SK-N-MC (cell line): ENCODE measurements at regions not wholly inside any gene's neighbourhood (a gene's known extent, or its start where the extent isn't known, plus 50 kb on each side); places are given as distances from the start of the nearest gene placed in this dataset.

ENCODE experiments used
- DNase-seq: peaks from one replicate; pipeline ENCODE4 v3.0.0-alpha.2; 2011; ENCODE audit warnings: low read depth, low spot score
- H3K27ac ChIP-seq: fragments of 200-600 bp; sonication (generic); 2 replicates; pipeline ENCODE4 v1.5.1; 2016; ENCODE audit warnings: mixed run types
- H3K36me3 ChIP-seq: fragments of 200-600 bp; sonication (generic); 2 replicates; pipeline ENCODE4 v1.6.1; 2017; ENCODE audit warnings: antibody characterized with exemption, low read length, mixed read lengths; ENCODE audit not compliant: insufficient read depth
- H3K4me3 ChIP-seq: fragments of 200-600 bp; sonication (generic); 2 replicates; pipeline ENCODE4 v1.5.1; 2016
- H3K9ac ChIP-seq: fragments of 200-600 bp; sonication (generic); 2 replicates; pipeline ENCODE4 v1.8.0; 2017; ENCODE audit warnings: mixed run types, mixed read lengths; ENCODE audit not compliant: insufficient read length
- H3K9me3 ChIP-seq: fragments of 200-600 bp; sonication (generic); 2 replicates; pipeline ENCODE4 v1.6.1; 2017; ENCODE audit warnings: low read depth, mild to moderate bottlenecking, antibody characterized with exemption, low read length, moderate library complexity, mixed read lengths
- EZH2 ChIP-seq: fragments of 200-600 bp; sonication (generic); IDR thresholded peaks from one replicate; pipeline ENCODE4 v1.6.1; 2017; ENCODE audit warnings: antibody characterized with exemption
- FOXP2 ChIP-seq: optimal IDR thresholded peaks from 2 replicates; pipeline ENCODE3; 2011; ENCODE audit warnings: mild to moderate bottlenecking, moderate library complexity; ENCODE audit not compliant: insufficient read depth; ENCODE audit errors: extremely low read length, control extremely low read depth
- POLR2AphosphoS5 ChIP-seq: IDR thresholded peaks from 2 replicates; pipeline ENCODE4 v1.6.1; 2012; ENCODE audit warnings: mild to moderate bottlenecking, low read depth, low read length, borderline replicate concordance

GRCh38 chr12:106001837-106002218, 136.9 kb downstream of the NUAK1 start:
- H3K4me3 ChIP-seq, result no peak overlapping the region
- TF ChIP-seq EZH2 (no peak), POLR2AphosphoS5 (no peak), FOXP2 (no peak)
- DNase-seq, result no peak
- no peak overlapping the region for H3K9ac ChIP-seq
- H3K9me3 ChIP-seq, result no peaks in the 10 kb centered on the region
- no peaks in the 10 kb centered on the region for H3K36me3 ChIP-seq
- H3K27ac ChIP-seq, result no peak overlapping the region

- no peaks in the 10 kb centered on the region for H3K9me3 ChIP-seq
- no peak for TF ChIP-seq FOXP2
- TF ChIP-seq EZH2, result no peak
- TF ChIP-seq POLR2AphosphoS5, result no peak
- no peak overlapping the region for H3K9ac ChIP-seq
- H3K4me3 ChIP-seq, result no peak overlapping the region
- H3K36me3 ChIP-seq, result no peaks in the 10 kb centered on the region
- no peak overlapping the region for H3K27ac ChIP-seq
- DNase-seq, result no peak
Measured at GRCh38 chr12:106003297-106003696, 135.5 kb downstream of the NUAK1 start.

GRCh38 chr12:106004289-106004688, 134.5 kb downstream of the NUAK1 start:
- Histone ChIP-seq H3K9me3 (no peaks in the 10 kb centered on the region), H3K27ac (no peak overlapping the region), H3K9ac (no peak overlapping the region), H3K4me3 (no peak overlapping the region), H3K36me3 (no peaks in the 10 kb centered on the region)
- DNase-seq, result no peak
- TF ChIP-seq EZH2, result no peak
- no peak for TF ChIP-seq POLR2AphosphoS5
- no peak for TF ChIP-seq FOXP2

GRCh38 chr12:106006382-106006781, 132.4 kb downstream of the NUAK1 start:
- DNase-seq, result no peak
- TF ChIP-seq POLR2AphosphoS5 (no peak), FOXP2 (no peak), EZH2 (no peak)
- no peak overlapping the region for H3K4me3 ChIP-seq
- H3K36me3 ChIP-seq, result no peaks in the 10 kb centered on the region
- no peaks in the 10 kb centered on the region for H3K9me3 ChIP-seq
- no peak overlapping the region for H3K27ac ChIP-seq
- no peak overlapping the region for H3K9ac ChIP-seq

GRCh38 chr12:106006940-106007339, 131.8 kb downstream of the NUAK1 start:
- no peaks in the 10 kb centered on the region for H3K36me3 ChIP-seq
- DNase-seq, result no peak
- H3K4me3 ChIP-seq, result no peak overlapping the region
- H3K27ac ChIP-seq, result no peak overlapping the region
- TF ChIP-seq EZH2, result no peak
- no peak for TF ChIP-seq POLR2AphosphoS5
- no peak for TF ChIP-seq FOXP2
- no peaks in the 10 kb centered on the region for H3K9me3 ChIP-seq
- no peak overlapping the region for H3K9ac ChIP-seq

GRCh38 chr12:106010741-106011140, 128.0 kb downstream of the NUAK1 start:
- Histone ChIP-seq H3K27ac (no peak overlapping the region), H3K4me3 (no peak overlapping the region), H3K9ac (no peak overlapping the region), H3K9me3 (no peaks in the 10 kb centered on the region), H3K36me3 (no peaks in the 10 kb centered on the region)
- no peak for DNase-seq
- TF ChIP-seq POLR2AphosphoS5, result no peak
